HG02938 (cell line): ENCODE measurements at regions not wholly inside any gene's neighbourhood (a gene's known extent, or its start where the extent isn't known, plus 50 kb on each side); places are given as distances from the start of the nearest gene placed in this dataset.

Source experiments
- ATAC-seq: cut with Tn5 transposase; IDR thresholded peaks from one replicate; pipeline ENCODE4 v1.9.1; 2021; ENCODE audit warnings: mild to moderate bottlenecking, moderate library complexity; ENCODE audit not compliant: unreplicated experiment

GRCh38 chr6:90435207-90435899 is 138.7 kb upstream of the BACH2 start:
- ATAC-seq, result no peak

- no peak for ATAC-seq
Measured at GRCh38 chr6:90434094-90434493, 137.5 kb upstream of the BACH2 start.

- ATAC-seq, result no peak
Measured at GRCh38 chr6:90432937-90433336, 136.3 kb upstream of the BACH2 start.

- no peak for ATAC-seq
Measured at GRCh38 chr6:90432041-90432775, 135.6 kb upstream of the BACH2 start.

GRCh38 chr6:90431576-90431975 is 134.9 kb upstream of the BACH2 start:
- no peak for ATAC-seq

- ATAC-seq, result no peak
Measured at GRCh38 chr6:90429713-90430112, 133.1 kb upstream of the BACH2 start.

- no peak for ATAC-seq
Measured at GRCh38 chr6:90428514-90428913, 131.9 kb upstream of the BACH2 start.

GRCh38 chr6:90425161-90425641 is 128.6 kb upstream of the BACH2 start:
- ATAC-seq, result peak; percentile 99

- ATAC-seq, result no peak
Measured at GRCh38 chr6:90424580-90424979, 127.9 kb upstream of the BACH2 start.

GRCh38 chr6:90421666-90422065 is 125.0 kb upstream of the BACH2 start:
- ATAC-seq, result no peak

GRCh38 chr6:90420500-90420899 is 123.9 kb upstream of the BACH2 start:
- ATAC-seq, result no peak

- ATAC-seq, result no peak
Measured at GRCh38 chr6:90417385-90417784, 120.7 kb upstream of the BACH2 start.

GRCh38 chr6:90416322-90416721 is 119.7 kb upstream of the BACH2 start:
- ATAC-seq, result no peak

GRCh38 chr6:90415178-90415577 is 118.5 kb upstream of the BACH2 start:
- no peak for ATAC-seq

GRCh38 chr6:90414352-90414751 is 117.7 kb upstream of the BACH2 start:
- ATAC-seq, result no peak

GRCh38 chr6:90413867-90414266 is 117.2 kb upstream of the BACH2 start:
- no peak for ATAC-seq

- no peak for ATAC-seq
Measured at GRCh38 chr6:90413396-90413795, 116.8 kb upstream of the BACH2 start.

GRCh38 chr6:90412538-90413369 is 116.1 kb upstream of the BACH2 start:
- no peak for ATAC-seq

- peak; percentile 95 for ATAC-seq
Measured at GRCh38 chr6:90411292-90411781, 114.7 kb upstream of the BACH2 start.

GRCh38 chr6:90409700-90410099 is 113.1 kb upstream of the BACH2 start:
- ATAC-seq, result no peak

GRCh38 chr6:90406957-90407356 is 110.3 kb upstream of the BACH2 start:
- ATAC-seq, result no peak
